NCI-H2171 (cell line): ENCODE measurements at regions not wholly inside any gene's neighbourhood (a gene's known extent, or its start where the extent isn't known, plus 50 kb on each side); places are given as distances from the start of the nearest gene placed in this dataset.
"Not testable (repeated sequence)": the region's sequence is repeated elsewhere in the genome, so short reads cannot be mapped to it uniquely, and the experiment has no call there.

ENCODE experiments used
- DNase-seq: peaks from one replicate; lab custom pipeline; 2025; lab: John Stamatoyannopoulos, UW

DNA sequence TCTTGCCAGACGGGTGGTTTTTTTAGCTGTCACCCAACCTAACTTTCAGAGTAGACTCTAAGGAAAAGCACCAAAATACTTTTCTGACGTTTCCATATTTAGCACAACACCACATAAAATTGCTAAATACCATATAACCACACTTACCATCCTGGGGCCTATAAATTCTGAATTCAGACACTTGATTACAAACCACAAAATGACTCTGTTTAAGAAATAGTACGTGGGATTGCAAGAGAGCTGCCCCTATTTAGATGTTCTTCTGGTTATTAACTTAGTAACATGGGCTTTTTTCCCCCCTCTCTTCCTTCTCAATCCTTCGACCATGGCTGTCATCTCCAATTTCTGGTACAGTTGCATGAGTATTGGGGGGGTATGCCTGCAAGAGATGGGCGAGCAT is 287.7 kb downstream of the BMP4 start:
- no peak for DNase-seq

DNA sequence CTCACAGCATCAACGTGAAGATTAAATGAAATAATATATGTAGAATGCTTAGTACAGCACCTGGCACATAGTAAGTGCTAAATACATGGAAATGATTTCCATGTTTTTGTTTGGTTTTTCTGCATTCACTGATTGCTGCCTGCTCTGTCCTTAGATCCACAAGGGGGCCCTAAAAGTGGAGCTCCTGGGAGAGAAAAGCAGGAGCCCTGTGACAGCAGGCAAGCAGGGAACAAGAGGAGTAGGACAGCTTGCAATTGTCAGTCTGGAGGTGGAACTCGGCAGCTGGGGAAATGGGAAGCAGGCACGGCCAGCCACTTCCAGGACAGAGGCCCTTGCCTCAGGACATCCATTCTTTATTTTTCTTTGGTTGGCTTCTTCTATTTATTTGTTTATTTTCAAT is 292.9 kb downstream of the BMP4 start:
- no peak for DNase-seq

DNA sequence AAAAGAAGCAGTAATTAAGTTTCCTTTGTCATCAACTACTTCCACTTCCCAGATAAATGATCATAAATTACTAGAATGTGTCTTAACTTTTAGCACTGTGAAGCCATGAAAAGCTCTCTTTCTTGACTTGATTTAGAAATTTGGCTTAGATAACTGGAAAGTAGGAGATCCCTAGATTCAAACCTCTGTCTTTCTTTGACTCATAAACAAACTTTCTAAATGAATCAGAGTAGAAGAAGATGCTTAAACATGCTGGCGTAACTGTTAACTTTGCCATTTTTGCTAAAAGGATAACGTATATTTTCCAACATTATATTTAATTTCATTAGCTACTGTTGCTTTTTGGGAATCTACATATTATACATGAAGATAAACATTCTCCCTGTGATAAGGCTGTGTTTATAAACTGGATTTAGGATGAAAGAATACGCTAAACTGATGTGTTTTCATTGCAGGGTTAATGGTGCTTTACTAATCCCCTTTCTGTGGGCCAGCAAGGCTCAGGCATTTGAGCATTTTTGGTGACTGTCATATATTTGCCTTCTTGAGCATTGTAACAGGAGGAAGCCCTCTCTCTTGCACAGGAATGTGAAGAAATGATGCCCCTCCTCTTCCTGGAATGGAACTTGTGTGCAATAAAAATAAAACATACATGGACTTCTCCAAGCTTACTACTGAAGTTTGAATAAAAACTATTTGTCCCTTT is 301.4 kb downstream of the BMP4 start:
- no peak for DNase-seq

DNA sequence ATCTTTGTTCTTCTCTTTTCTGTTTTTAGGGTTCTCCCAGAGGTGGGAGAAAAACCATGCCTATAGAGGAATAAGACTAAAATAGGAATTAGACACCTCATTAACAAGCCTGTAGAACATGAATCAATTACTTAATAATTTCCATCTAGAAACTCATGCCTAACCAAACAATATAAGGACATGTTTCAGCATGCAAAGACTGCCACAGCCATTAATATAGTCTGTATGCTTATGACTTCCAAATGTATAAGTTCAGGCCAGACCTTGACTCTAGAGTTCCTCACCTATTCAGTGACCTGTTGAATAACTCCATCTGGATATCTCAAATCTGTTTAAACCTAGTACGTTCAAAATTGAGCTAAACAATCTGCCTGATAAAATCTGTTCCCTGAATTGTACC is 304.6 kb downstream of the BMP4 start:
- no peak for DNase-seq

DNA sequence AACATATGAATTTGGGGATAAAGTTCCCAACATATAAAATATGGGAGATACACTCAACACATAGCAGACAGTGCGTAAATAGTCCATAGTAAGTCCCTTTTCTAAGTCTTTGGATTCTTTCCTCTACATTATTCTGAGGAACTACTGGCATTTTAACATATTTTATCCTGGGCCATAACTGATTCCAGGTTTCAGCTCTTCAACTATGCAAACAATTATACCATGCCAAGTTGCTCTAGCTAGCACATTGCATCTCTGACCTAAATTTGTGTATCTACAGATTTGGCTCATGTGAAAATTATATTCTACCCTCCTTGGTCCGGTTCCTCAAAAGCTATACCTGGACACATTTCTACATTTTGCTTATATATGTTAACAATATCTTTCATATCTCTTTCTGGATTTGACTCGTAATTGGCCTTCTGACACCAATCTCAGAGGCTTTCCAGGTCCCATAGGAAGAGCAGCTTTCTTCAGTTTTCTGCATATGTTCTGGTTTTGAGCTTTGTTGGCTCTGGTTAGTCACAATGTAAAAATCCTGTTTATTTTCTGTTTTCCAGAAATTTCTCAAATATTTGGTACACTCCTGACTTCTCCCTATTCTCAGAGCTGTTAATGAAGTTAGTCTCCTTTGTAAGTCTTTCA is 305.4 kb downstream of the BMP4 start:
- DNase-seq = no peak

DNA sequence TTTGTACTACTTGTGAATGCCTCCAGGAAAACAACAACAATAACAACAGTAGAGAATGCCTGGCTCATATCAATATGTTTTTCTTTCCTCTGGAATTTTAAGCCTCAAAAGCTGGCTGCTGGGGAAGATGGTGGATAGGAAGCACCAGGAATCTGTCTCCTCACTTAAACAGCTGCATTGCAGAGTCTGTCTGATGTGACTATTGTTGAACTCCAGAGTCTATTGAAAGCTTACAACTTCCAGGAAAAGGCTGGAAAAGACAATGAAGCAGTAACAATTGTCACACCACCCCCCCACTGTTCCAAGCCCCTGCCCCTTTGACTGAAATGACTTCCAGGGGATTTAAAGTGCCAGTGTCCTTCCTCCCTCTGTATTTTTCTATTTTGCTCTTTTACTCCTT is 309.7 kb downstream of the BMP4 start:
- no peak for DNase-seq

DNA sequence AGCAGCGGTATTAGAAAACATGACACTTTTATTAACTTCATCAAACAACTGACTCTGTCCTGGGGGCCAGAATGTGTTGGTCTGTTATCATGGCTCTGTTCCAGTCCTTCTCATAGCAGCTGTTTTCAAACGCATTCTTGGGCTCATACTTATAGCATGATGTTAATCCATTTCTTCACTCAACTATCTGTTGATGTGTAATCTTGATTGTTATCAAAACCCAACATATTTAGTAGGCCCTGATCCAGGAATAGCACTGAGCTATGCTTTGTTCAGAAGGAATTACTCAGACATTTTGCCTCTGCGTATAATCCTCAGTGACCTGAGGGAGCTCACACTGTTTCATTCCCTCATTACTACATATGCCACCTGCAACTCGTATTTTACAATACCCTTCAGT is 315.9 kb downstream of the BMP4 start:
- no peak for DNase-seq

DNA sequence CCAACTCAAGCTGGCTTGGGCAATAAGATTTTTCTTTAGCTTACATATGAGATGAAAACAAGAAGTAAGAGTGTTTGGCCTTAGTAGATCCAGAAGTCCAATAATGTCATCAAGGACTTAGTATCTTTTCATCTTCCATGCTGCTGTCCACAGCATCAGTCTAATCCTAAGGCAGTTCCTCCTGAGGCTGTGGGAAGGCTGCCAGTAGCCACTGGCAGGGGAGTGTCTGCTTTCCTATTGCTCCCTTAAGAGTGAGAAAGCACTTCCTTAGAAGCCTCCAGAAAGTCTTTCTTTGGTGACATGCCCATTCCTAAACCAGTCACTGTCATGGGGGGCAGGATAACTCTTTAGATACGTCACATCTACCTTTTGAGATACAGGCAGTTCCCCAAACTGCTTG is 317.7 kb downstream of the BMP4 start:
- DNase-seq = no peak

DNA sequence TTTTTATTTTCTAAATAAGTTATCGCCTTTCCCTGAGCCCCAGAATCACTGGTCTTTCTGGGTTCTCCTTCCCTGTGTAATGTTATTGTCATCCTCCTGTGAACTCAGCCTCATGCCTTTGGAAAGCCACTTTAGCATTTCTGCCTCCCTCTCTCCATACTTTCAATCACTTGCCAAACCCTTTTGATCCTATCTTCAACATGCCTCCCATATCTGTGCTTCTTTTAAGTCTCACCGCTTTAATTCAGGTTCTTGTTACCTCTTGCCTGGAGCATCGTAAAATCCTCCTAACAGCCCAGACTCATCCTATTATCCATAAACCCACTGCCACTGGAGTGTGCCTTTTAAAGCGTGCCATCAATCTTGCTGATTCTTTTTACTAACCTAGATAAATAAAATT is 321.8 kb downstream of the BMP4 start:
- no peak for DNase-seq

DNA sequence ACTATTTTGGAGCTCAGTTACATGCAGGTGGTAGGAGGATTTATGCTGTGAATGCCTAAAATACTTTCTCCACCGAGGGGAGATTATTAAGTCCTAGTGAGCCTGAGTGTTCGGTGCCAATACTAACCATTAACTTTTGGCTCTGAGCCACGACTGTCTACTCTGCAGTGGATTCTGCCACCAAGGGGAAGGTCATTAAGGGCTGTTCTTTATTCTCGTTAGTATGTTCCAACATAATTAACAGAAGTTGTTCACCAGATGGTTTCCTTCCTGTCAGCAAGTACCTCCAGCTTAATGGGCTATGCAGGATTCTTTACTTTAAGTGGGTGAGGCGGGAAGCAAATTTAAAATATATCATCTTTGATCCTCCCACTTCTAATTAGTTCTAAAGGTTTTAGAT is 326.3 kb downstream of the BMP4 start:
- no peak for DNase-seq

DNA sequence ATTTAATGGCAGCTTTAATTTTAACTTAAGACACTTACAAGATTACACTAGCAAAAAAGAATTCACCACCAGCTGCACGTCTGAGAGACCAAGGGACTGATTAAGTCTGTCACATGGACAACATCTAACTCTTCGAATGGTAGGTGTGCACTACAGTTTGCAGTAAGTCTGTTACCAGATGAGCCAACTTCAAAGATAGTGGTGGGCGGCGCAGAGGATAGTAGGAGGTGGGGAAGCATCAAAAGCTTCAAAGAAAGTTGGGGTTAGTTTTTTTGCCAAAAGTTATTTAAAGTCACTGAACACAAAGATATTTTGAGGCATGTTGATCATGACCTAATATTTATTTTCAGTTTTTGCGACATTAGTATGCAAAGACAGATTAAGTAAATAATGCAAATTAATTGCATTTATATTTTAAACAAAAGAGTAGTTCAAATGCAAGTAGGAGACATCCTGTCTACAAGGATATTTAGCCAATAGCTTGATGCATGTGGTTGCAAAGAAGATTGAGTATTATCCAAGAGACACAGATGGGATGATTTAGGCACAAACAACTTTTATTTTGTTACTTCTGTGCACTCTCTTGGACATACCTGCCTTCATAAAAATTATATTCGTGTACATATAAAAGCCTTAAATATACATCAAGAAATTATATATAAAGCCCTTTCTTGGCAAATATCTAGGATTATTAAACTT is 327.7 kb downstream of the BMP4 start:
- no peak for DNase-seq

DNA sequence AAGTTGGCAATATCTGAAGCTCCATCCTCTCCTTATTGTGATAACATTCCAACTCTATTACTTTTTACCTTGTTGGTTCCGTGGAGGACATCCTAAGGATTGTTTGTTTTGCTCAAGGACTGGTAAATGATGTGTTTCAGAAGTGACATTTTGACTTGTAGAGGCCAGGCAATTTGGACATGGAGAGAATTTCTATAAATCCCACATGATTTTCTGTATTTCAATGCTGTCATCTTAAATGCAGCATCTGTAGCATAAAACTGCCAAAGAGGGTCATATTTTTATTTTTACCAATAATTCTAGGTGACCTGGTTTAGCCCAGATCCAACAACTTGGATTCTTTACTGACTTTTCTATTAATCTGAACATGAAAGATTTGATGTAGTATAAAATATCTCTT is 328.4 kb downstream of the BMP4 start:
- DNase-seq = no peak

DNA sequence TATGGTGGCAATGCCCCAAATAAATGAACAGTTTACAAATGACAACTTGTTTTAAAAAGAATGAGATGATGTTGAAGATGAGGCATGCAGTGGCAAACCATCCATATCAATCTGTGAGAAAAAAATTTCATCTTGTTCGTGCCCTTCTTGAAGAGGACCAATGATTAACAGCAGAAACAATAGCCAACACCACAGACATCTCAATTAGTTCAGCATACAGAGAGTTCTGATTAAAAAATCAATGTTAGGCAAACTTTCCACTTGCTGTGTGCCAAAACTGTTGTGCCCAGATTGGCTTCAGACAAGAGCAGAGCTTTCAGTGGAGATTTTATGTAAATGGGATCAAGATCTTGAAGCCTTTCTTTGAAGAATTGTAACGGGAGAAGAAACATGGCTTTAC is 329.9 kb downstream of the BMP4 start:
- no peak for DNase-seq

DNA sequence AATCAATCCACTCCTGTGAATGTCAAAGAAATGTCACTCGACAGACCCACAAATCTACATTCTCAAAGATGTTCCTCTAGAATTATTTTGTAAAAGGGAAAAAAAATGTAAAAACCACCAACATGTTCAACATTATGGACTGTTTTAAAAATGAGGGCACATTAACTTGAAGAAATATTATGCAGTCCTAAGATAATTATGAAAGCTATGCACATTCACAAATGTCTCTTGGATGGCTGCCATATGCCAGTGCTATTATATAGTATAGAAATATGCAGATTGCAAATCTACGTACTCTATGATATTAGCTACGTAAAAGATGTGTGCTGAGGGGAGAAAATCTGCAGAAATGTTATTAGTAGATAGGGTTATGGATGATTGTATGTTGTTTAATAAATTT is 334.2 kb downstream of the BMP4 start:
- no peak for DNase-seq

DNA sequence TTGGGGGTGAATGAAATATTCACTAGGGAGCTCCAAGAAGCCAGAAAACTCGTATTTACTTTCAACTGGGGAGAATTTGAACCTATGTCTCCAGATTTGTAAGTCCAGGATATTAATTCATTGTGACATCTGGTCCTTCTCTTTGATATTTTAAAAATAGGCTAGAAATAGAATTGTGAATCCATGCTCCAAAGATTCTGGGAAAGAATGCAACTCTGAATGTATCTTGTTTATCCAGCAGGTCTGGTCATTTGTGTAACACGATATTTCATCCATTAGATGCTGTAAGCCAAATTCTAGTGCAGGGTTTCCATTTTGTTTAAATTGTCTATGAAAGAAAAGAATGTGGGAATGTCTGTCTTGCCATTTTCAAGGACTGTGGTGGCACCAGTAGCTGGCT is 334.7 kb downstream of the BMP4 start:
- DNase-seq = no peak

DNA sequence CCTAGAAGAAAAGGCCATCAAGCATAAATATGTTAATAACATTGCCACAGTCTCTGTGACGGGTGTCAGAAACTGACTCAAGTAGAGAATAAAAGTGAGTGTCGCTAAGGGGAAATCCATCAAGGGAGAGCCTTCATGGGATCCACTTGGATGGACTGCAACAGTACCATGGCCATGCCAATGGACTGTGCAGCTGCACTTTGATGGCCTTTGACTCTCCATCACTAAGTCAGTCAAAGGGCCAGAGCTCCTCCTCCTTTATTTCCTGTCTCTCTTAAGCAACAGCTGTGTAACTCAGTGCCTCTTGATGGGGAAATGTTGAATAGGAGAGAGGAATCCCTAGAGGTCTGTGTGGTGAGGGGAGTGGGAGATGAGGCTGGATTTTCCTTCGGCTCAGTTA is 335.2 kb downstream of the BMP4 start:
- DNase-seq = no peak

DNA sequence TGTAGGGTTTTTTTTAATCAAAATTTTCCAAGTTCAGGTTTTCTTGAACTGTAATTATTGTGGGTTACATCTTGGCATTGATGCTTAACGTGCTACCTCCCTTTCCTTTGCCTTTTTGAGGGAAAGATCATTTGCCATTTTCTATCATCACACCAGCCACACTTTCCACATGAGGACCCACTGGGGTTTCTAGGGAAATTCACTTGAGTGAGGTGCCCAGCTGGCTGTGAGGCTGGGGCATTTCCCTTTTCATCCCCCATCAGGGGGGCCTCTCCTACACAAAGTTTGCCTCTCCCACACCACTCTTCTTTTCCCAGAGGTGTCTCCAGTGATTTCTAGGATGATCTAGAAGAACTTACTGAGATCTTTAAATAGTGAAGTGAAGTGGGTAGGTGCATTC is 335.7 kb downstream of the BMP4 start:
- DNase-seq = no peak

DNA sequence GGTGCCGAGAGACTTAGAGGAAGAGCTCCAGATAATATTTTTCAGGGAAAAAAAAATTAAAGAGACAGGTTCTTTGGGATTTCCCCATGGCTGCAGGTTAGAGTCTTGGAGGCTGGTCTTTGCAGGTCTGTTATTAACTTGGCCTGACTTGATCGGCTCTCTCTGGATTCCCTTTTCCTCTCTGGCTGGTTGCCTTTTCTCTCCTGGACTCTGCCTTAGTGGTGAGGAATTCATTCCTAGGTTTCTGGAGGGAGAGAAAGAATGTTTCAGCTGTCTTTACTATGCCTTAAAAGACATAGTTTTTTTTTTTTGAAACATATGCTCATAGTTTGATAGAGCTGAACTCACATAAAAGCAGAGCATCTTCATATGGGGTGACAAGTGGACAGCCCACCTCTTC is 336.3 kb downstream of the BMP4 start:
- DNase-seq = no peak

DNA sequence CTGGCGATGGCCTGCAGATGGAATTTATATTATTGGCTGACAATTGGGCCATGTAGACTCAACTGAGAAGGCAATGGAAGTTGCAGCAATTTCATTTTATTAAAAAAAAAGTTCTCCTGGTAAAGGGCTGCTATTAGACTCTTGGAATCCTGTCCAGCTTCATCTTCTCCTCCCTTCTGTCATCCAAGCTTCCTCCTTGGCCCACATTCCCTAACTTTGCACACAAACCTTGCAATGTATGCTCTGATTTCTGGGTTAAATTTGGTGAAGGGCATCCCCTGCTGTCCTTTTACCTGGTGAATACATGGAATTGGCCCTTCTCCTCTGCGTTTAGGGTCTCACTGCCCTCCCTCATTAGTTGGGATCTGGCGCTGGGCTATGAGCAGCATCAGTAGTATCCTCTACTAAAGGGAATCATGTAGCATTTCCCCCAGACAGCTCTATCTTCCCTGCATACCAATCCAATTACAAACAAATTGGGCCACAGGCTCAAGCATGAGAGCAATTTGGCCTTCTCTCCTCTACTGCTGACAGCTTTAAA is 336.9 kb downstream of the BMP4 start:
- no peak for DNase-seq

DNA sequence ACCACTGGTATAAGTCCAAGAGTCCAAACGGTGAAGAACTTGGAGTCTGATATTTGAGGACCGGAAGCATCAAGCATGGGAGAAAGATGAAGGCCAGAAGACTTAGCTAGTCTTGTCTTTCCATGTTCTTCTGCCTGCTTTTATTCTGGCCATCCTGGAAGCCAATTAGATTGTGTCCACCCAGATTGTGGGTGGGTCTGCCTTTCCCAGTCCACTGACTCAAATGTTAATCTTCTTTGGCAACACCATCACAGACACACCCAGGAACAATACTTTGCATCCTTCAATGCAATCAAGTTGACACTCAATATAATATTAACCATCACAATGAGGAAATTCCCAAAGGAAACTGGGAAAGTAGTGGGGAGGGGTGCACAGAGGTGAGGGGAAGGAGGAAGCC is 340.1 kb downstream of the BMP4 start:
- DNase-seq = not testable (repeated sequence)

DNA sequence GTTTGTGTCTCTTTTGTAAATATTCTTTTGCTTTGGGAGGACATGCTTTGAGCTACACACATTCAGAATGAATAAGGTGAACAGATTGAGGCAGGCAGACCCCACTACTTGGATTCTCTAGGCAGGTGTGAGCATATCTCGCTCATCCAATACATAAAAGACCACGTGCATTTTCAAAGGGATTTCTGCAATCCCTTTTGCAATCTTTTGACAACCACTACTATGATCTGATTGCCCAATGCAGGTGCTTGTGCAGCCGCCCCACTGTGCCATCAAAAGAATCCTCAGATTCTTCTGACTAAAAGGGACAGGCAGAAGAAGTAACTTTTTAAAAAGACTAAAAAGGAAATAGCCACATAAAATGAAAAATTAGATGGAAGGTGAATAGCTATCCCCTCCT is 341.4 kb downstream of the BMP4 start:
- DNase-seq = no peak

DNA sequence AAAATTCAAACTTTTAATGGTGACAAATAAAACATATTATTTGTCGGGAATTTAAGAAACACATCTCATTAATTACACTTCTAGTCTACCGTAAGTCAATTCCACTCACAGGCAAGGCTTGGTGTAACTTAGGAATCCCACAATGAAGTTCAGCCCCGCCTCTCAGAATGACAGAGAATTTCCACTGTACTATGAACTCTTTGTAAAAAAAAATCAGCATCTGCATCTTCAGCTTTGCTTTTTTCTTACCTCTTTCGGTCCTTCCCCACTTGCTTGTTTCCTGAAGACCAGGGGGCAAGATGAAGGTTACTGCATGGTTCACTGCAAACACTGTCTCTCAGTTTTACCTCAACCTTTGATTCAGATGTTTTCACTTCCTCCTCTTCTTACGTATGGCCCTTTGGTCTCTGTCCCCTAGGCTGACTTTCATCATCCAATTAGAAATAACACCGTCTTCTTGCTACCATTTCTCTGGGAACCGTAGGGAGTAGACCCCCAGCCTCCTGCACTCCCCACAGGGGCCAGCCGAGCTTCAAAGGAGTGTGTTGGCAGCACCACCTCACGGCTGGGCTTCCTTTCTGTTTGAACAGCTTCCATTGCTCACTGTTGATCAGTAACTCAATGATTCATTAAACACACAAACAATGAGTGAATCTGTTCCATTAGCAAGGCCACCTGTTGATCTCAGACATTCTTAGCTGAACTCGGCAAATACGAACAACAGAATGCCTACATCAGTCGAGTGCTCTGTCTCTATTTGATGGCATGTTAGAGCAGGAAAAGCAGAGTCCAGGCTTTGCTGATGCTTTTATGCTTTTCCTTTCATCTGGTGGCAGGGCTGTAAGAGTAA is 343.0 kb downstream of the BMP4 start:
- no peak for DNase-seq
